ENCODE measurements at regions not wholly inside any gene's neighbourhood (a gene's known extent, or its start where the extent isn't known, plus 50 kb on each side); places are given as distances from the start of the nearest gene placed in this dataset.

DNA sequence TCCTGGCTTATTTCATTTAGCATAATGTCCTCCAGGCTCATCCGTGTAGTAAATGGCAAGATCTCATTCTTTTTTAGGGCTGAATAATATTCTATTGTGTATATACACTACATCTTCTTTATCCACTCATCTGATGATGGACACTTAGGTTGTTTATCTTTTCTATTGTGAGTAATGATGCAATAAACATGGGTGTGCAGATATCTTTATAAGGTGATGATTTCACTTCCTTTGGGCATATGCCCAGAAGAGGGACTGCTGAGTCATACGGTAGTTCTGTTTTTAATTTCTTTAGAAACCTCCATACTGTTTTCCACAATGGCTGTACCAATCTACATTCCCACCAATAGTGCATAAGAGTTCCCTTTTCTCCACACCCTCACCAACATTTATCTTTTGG, 317.6 kb upstream of the CNKSR2 start:
- intact Hi-C loops (cut with micrococcal nuclease), result no loop called here

- intact Hi-C loops (cut with micrococcal nuclease), result no loop called here
Observed at GRCh38 chrX:21047034-21047455, 327.2 kb upstream of the CNKSR2 start.

DNA sequence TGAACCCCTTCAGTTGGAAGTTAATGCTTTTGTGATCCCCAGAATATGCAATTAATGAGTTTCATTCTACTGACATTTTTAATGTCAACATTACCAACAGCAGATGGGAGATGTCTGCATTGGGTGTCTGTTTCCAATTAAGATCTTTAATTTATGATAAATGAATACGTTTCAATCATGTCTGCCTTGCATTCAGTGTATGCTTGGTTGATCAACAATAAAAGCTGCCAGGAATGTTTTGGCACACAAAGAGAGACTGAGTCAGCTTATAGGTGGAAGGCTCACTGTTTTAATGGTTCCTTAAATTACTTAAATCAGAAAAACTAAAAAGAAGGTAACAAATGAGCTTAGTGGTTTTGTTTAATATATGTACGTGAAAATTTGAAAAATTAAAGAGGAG, 359.9 kb upstream of the CNKSR2 start:
- intact Hi-C loops (cut with micrococcal nuclease), result no loop called here

- intact Hi-C loops (cut with micrococcal nuclease), result no loop called here
Observed at GRCh38 chrX:21004835-21005234, 369.4 kb upstream of the CNKSR2 start.

DNA sequence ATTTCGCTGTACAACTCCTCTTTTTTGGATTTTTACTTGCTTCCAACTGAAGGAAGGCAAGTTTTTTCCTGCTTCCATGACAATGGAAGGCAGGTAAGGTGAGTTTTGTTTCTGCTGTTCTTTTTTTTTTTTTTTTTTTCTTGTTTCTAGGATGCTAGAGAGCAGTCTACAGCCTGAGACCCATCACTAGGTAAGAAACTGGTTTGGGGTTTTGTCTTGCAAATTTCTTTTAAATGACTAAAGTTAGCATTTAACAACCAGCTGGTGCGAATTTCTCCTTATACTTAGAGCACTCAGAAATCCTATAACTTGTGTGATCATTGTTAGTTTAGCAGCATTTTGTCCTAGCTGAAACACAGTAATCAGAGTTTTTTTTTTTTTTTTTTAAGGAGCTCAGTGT, 378.4 kb upstream of the CNKSR2 start:
- intact Hi-C loops (cut with micrococcal nuclease), result no loop called here

GRCh38 chrX:20989361-20989760, 384.9 kb upstream of the CNKSR2 start:
- intact Hi-C loops (cut with micrococcal nuclease), result no loop called here

DNA sequence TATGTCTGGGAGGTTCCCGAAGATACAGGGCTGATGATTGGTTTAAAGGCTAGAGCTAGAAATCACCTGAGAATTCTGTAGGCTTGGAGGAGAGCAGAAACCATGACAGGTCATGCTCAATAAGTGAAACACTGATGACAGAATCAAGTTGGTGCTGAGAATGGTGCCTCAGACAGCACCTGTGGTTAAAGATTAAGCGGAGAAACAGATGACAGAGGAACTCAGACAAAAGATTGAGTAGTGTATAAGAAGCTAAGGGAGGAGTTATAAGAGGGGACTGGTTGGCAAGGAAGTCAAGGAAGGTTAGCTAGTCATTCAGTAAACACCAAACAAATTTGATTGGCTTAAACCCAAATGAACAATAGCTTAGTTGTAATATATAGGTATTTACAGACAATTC, 385.4 kb upstream of the CNKSR2 start:
- intact Hi-C loops (cut with micrococcal nuclease), result no loop called here

DNA sequence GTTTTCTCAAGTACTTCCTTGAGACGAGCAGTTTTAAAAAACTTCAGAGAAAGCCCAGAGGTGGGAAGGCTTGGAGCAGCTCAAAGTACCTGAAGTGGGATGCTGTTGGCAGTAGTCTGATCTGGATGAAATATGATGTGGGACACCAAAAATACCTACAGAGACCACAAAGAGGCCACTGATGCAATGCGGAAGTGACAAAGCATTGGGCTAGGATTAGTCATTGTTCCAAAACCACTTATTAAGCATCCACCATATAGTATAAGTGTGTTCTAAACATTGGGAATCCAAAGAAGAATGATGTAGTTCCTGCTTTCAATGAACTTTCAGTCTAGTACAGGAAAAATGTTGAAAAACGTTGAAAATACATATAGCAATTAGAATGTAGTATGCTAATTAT, 386.1 kb upstream of the CNKSR2 start:
- intact Hi-C loops (cut with micrococcal nuclease), result no loop called here

DNA sequence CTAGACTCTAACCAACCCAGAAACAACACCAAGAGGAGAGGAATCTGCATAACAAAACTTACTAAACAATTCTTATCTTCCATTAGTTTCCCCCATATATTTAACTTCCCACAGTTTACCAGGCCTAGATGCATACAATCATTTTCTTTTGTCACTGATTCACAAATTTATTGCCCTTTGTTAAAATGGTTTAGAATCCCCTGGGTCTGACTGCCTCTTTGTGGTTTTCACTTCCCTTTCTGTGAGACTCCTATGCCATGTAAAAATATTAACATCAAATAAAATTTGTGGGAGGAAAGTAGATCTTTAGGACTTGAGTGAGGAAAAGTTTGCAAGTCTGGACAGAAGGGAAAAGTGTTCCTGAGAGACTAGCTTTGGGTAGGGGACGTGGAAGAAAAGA, 393.8 kb upstream of the CNKSR2 start:
- intact Hi-C loops (cut with micrococcal nuclease), result no loop called here

DNA sequence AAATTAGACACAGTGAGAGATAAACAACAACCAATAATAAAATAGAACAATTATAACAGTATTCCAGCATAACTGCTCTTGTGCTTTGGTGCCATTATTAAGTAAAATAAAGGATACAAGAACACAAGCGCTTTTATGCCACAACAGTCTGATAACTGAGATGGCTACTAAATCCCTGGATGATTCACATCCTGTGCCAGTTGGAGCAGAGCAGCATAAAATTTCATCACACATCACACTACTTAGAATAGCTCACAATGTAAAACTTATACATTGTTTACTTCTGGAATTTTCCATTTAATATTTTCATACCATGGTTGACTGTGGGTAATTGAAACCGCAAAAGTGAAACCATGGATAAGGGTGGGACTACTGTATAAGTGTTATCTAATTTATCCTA, 399.9 kb upstream of the CNKSR2 start:
- intact Hi-C loops (cut with micrococcal nuclease), result no loop called here

DNA sequence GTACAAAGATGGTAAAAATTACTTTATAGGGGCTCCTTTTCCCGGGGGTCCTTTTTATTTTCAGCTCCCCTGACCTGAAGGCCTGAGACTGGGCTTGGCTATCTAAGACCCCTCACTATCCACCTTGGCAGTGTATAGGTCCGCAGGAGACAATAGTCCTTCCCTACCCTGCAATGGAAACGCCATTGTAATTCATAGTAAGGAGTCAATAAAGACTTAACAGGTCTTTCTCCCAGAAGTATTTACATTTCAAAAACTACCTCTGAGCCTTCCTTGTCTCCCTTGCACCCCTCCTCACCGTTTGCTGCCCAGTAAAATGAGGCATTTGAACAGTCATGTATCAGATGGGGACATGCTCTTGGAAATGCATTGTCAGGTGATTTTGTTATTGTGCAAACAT, 401.2 kb upstream of the CNKSR2 start:
- intact Hi-C loops (cut with micrococcal nuclease), result no loop called here

GRCh38 chrX:20971250-20971649, 403.0 kb upstream of the CNKSR2 start:
- intact Hi-C loops (cut with micrococcal nuclease), result no loop called here

- intact Hi-C loops (cut with micrococcal nuclease), result no loop called here
Observed at GRCh38 chrX:20969565-20969964, 404.7 kb upstream of the CNKSR2 start.

DNA sequence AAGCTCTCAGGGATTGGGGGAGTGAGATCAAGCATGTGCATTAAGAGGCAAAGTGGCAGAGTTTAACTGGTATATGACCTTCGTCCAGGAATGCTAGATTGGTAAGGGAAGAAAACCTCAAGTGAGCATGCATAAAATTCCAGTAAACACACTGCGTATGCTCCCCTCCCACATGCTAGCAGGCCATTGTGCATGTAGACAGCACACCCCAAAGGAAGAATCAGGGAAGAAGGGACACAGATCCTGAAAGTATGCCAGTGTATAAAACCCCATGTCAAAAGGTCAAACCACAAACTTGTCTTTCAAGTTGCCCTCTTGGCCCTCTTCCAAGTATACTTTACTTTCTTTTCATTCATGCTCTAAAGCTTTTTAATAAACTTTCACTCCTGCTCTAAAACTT, 405.2 kb upstream of the CNKSR2 start:
- intact Hi-C loops (cut with micrococcal nuclease), result no loop called here

GRCh38 chrX:20967725-20968124, 406.5 kb upstream of the CNKSR2 start:
- intact Hi-C loops (cut with micrococcal nuclease), result no loop called here

DNA sequence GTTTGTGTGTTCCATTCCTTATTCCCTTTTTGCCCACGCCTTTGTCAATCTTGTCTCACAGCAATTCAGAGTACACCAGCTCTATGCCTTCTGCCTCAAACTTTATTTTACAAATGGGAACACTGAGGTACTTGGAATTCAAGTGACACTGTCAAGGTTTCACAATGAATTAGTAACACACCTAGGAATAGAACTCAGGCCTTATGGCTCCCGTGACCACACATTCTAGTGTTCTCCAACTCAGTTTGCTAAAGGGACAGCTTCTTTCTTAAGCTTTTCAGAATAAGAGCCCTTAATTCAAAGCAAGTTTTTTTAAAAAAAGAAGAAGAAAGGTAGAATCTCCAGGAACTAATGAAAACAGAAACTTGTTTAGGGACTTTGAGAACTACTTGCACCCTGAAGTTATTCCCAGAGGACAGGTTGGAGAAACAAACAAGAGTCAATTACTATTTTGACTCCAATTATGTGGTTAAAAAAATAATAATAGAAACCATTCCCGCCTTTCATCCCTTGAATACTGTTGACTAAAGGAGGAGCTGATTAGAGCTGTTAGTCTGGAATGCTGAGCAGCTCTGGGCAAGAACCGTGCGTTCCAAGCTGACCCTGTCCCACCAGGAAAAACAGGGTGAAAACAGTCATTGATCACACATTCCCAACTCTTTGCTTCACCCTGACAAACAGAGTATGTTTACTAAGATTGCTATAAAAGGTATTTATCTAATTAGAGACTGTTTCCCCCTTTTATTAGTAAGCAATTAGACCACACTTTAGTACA, 408.8 kb upstream of the CNKSR2 start:
- intact Hi-C loops (cut with micrococcal nuclease), result no loop called here

DNA sequence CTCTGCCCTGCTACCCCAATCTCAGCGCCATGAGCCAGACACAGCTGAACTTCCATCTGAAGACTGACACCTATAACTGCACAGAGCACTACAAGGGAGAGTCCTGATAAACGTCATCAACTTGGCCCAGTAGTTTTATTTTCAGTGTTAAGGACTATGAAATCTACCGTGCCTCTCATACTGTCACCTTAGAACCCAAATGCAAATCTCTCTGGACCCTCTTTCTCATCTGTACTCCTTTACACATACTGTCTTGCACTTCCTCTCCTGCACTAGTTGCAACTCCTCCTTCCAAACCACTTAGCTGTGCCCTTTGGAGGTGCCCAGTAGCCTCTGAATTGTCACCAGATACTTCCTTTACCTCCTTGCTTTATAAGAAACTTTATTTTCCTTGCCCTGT, 420.2 kb upstream of the CNKSR2 start:
- intact Hi-C loops (cut with micrococcal nuclease), result no loop called here

DNA sequence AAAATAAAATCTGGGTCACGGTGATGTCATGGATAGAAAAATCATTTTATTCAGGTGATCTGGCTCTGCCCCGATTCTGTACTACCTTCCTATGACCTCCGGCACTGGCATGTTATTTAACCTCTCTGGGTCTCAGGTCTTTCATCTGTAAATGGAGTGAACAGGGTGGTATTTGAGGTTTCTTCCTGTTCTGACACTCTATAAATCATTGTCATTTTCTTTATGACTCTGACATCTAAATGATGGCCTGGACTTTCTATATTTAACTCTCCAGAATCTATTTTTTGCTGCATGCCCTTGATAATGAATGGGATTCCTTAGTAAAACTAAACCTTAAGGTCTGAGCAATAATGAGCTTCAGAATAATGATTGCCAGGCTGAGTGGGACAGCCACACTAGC, 422.0 kb upstream of the CNKSR2 start:
- intact Hi-C loops (cut with micrococcal nuclease), result no loop called here

DNA sequence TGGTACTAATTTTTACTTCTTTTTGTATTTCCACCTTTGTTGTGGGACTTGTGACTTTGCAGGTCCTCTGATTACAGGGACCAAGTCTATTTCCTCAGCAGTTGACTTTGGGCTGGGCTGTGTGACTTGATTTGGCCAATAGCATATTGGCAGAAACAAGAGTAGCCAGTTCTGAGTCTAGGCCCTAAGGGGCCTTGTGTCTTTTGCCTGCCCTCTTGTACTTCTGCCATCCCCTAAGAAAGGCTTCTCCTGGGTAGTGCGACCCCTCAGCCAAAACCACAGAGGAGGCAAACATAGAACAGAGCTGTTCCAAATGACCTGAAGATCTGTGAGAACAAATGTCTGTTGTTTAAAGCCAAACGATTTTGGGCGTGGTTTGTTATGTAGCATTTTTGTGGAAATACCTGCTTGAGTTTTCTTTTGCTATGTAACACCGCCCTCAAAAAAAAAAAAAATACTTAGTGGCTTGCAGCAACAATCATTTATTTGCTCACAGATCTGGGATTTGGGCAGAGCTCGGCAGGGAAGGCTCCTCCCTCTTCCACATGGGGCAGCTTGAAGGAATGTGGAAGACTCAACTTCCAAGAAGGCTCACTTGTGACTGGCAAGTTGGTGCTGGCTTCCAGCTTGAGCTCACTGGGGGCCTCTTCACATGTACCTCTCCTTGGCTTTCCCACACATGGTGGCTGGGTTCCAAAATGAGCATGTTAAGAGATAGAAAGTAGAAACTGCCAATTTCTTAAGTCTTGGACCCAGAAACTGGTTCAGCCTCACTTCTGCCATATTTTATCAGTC, 423.0 kb upstream of the CNKSR2 start:
- intact Hi-C loops (cut with micrococcal nuclease), result no loop called here

DNA sequence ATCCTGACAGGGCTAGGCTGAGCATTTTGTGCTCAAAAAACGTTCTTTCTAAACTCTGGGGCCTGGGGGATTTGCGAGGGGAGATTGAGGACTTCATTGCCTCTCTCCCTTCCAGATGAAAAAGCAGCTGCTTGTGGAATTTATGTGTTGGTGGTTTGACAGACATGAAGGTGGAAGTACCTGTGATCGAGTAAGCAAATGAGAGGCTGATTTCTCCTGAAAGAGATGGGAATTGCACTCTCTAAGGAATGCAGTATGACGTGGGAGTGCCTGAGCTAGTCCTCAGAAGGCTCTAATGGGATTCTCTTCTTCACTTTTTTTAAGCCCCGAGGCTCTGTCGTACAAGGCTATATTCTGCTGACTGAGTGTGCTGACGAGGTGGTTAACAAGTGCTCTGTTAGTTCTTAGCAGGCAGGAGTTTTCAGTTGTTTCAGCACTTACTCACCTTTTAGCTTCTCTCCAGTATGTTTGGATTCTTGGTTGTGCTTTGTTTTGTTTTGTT, 426.8 kb upstream of the CNKSR2 start:
- intact Hi-C loops (cut with micrococcal nuclease), result no loop called here

DNA sequence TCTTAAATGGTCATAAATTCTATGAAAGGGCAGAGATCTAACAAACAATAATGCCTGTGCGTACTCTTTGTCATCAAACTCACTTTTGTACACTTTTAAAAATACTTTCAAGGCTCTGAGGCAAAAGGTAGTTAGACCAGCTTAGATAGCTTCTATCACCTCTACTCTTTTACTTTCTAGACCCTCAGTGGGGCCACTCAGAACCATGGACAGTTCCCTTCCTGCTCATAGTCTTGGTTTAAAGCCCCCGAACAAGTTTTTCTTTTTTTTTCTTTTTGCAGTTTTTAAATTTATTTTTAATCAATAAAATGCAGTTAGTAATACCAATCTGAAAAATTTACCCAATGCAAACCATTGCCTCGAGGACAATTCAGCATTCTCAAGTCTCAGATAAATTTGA, 460.5 kb upstream of the CNKSR2 start:
- intact Hi-C loops (cut with micrococcal nuclease), result no loop called here

DNA sequence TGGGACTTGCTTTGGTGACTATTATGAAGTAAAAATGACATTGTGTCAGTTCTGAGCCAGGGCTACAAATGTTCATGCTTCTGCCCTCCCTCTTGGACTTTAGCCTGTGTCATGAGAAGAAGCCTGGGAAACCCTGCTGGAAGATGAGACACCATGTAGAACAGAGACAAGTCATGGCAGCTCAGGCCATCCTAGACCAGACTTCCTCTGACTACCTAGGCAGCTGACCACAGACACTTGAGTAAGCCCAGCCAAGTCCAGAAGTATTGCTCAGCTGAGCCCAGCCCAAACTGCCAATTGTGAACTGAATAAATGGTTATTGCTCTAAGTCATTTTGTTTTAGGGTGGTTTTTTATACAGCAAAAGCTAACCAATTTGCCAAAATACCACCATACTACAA, 467.6 kb upstream of the CNKSR2 start:
- intact Hi-C loops (cut with micrococcal nuclease), result no loop called here

GRCh38 chrX:20884565-20884964, 489.7 kb upstream of the CNKSR2 start:
- intact Hi-C loops (cut with micrococcal nuclease), result no loop called here

Measured in T-helper 1 cell treated with Interleukin-12 subunit alpha and Interleukin-12 subunit beta and Interleukin-4 antibody, amounts not matched to agents 30 ng/mL and 1 ng/mL, for 36 hours (primary cell).